ENCODE measurements at regions not wholly inside any gene's neighbourhood (a gene's known extent, or its start where the extent isn't known, plus 50 kb on each side); places are given as distances from the start of the nearest gene placed in this dataset.

DNA sequence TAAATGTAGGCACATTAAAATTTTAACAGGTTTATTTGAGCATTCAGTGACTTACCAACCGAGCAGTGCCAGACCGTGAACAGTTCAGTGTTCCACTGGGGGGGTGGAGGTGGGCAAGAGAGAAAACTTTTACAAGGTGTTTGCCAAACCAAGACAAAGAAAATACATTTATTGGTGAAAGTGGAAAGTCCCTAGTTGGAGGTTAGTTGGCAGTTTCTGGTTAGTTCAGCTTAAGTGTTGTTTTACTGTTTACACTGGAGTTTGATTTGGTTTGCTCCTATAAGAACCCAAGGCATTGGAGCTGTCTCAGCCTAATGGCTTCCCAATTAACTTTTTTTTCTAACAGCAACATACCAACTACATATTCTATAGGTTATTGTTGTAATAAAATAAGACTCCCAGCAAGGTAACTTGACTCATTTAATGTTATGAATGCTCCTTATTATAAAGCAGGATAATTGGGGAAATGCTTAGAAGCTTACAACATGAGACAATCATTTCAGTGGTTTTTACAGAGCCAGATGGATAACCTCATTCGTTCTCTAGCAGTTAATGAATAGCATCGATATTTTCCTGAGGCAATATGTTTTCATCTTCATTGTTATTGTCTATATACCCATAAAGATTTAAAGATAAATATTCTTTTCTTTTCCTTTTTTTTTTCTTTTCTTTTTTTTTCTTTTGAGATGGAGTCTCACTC is 115.8 kb downstream of the ETNK1 start:
- peaks cover 0 to 17% (median 3%) of the 10 kb centered on the region in 3 donors for H3K4me1 ChIP-seq
- 83 to 93% methylated on average over 4 of the region's 4 CpGs for WGBS, 2 donors (ENCODE audit: low coverage in 1 of 2)
- no peak for ATAC-seq
- H3K36me3 ChIP-seq, result no peaks in the 10 kb centered on the region
- no peaks in the 10 kb centered on the region for H3K9me3 ChIP-seq
- H3K27me3 ChIP-seq, result no peaks in the 10 kb centered on the region
- TF ChIP-seq POLR2A (IDR thresholded peaks at IDR 0.05), result no peak
- no peak for TF ChIP-seq POLR2AphosphoS5 (IDR thresholded peaks at IDR 0.05)
- TF ChIP-seq EP300 (IDR thresholded peaks at IDR 0.05), result no peak
- TF ChIP-seq, protein P1, sequence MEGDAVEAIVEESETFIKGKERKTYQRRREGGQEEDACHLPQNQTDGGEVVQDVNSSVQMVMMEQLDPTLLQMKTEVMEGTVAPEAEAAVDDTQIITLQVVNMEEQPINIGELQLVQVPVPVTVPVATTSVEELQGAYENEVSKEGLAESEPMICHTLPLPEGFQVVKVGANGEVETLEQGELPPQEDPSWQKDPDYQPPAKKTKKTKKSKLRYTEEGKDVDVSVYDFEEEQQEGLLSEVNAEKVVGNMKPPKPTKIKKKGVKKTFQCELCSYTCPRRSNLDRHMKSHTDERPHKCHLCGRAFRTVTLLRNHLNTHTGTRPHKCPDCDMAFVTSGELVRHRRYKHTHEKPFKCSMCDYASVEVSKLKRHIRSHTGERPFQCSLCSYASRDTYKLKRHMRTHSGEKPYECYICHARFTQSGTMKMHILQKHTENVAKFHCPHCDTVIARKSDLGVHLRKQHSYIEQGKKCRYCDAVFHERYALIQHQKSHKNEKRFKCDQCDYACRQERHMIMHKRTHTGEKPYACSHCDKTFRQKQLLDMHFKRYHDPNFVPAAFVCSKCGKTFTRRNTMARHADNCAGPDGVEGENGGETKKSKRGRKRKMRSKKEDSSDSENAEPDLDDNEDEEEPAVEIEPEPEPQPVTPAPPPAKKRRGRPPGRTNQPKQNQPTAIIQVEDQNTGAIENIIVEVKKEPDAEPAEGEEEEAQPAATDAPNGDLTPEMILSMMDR (IDR thresholded peaks at IDR 0.05), result no peak
- no peak overlapping the region for H3K4me3 ChIP-seq
- H3K27ac ChIP-seq, result no peak overlapping the region

DNA sequence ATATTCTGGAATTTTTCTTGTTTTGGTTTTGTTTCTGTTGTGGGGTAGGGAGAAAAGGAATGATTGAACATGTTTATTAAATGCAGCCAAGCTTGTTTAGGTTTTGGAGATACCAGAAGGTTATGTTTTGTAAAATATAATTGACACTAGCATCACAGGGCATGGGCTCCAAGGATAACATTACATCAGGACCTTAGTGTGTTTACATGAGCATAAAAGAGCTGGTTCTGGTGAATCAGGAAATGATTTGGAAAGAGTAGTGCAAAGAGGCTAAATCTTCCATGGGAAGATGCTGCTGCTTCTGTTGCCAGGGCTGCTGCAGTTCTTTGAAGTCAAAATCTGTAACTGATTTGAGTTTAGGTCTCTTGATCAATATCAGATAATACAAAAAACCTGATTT is 118.7 kb downstream of the ETNK1 start:
- Histone ChIP-seq H3K27me3 (no peaks in the 10 kb centered on the region), H3K9me3 (no peaks in the 10 kb centered on the region), H3K36me3 (peaks cover 0 to 12% of the 10 kb centered on the region in 2 donors), H3K4me3 (no peak overlapping the region), H3K27ac (no peak overlapping the region), H3K4me1 (peaks cover 0 to 17% (median 5%) of the 10 kb centered on the region in 3 donors)
- ATAC-seq, result no peak
- TF ChIP-seq POLR2A (IDR thresholded peaks at IDR 0.05), result no peak
- TF ChIP-seq EP300 (IDR thresholded peaks at IDR 0.05), result no peak
- TF ChIP-seq POLR2AphosphoS5 (IDR thresholded peaks at IDR 0.05), result no peak
- TF ChIP-seq, protein P1 (IDR thresholded peaks at IDR 0.05), result no peak

DNA sequence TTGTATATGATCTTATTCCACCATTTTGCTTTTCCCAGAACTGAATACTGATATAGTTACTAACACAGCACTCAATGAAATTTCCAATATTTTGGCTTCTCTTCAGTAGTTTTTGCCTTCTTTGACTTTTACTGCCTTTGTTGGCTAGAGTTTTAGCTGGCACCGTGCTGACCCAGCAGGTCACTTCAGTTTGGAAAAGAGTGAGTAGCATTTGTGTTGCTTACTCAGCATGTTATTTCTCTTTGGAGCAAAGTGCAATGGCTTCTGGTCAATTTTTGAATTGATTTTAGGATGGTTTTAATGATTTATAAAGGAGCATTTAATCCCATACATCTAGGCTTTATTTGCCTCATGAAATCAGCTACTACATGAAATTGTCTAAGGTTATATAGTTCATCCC is 119.2 kb downstream of the ETNK1 start:
- no peaks in the 10 kb centered on the region for H3K9me3 ChIP-seq
- H3K4me3 ChIP-seq, result no peak overlapping the region
- no peak for TF ChIP-seq POLR2AphosphoS5 (IDR thresholded peaks at IDR 0.05)
- WGBS, 2 donors (ENCODE audit: low coverage in 1 of 2), result 33 to 55% methylated on average over 1 of the region's 1 CpG
- H3K4me1 ChIP-seq, result peaks cover 0 to 17% (median 5%) of the 10 kb centered on the region in 3 donors
- H3K27me3 ChIP-seq, result no peaks in the 10 kb centered on the region
- H3K27ac ChIP-seq, result no peak overlapping the region
- H3K36me3 ChIP-seq, result peaks cover 0 to 14% of the 10 kb centered on the region in 2 donors
- no peak for ATAC-seq

DNA sequence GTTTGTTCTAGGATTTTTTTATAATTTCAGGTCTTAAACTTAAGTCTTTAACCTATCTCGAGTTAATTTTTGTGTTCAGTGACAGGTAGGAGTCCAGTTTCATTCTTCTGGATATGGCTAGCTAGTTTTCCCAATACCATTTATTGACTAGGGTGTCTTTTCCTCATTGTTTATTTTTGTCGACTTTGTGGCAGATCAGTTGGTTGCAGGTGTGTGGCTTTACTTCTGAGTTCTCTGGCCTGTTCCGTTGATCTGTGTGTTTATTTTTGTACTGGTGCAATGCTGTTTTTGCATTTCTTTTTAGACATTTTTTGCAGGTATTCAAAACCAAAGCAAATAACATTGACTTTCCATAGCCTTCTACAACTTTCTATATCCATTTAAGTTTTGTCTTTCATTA is 121.7 kb downstream of the ETNK1 start:
- no peak for TF ChIP-seq POLR2A (IDR thresholded peaks at IDR 0.05)
- TF ChIP-seq EP300 (IDR thresholded peaks at IDR 0.05), result no peak
- TF ChIP-seq POLR2AphosphoS5 (IDR thresholded peaks at IDR 0.05), result no peak
- TF ChIP-seq, protein P1 (IDR thresholded peaks at IDR 0.05), result no peak
- H3K4me3 ChIP-seq, result no peak overlapping the region
- ATAC-seq, result no peak
- H3K4me1 ChIP-seq, result peaks cover 0 to 17% (median 5%) of the 10 kb centered on the region in 3 donors
- no peaks in the 10 kb centered on the region for H3K9me3 ChIP-seq
- H3K36me3 ChIP-seq, result peaks cover 0 to 23% of the 10 kb centered on the region in 2 donors
- H3K27me3 ChIP-seq, result no peaks in the 10 kb centered on the region
- H3K27ac ChIP-seq, result no peak overlapping the region
- WGBS, 2 donors (ENCODE audit: low coverage in 1 of 2), result 72 to 73% methylated on average over 3 of the region's 3 CpGs

DNA sequence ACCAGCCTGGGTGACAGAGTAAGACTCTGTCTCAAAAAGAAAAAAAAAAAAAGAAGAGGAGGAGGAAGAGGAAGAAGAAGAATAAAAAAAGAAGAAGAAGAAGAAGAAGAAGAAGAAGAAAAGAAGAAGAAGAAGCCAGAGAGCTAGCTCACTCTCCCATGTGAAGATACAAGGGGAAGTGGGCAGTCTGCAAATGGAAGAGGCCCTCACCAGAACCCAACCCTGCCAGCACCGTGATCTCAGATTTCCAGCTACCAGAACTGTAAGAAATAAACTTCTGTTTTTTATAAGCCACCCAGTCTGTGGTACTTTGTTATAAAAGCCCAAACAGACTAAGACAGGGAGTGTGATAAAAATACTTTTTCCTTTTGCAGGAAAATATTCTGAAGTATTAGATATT is 130.7 kb downstream of the ETNK1 start:
- TF ChIP-seq POLR2AphosphoS5 (IDR thresholded peaks at IDR 0.05), result no peak
- no peak for TF ChIP-seq EP300 (IDR thresholded peaks at IDR 0.05)
- TF ChIP-seq, protein P1 (IDR thresholded peaks at IDR 0.05), result no peak
- TF ChIP-seq POLR2A (IDR thresholded peaks at IDR 0.05), result no peak
- no peak overlapping the region for H3K4me3 ChIP-seq
- H3K9me3 ChIP-seq, result peaks cover 0 to 3% (median 0%) of the 10 kb centered on the region in 3 donors
- H3K27ac ChIP-seq, result peak overlapping the region; percentile 41 to 92 (median 56)
- WGBS, 2 donors (ENCODE audit: low coverage in 1 of 2), result 50 to 67% methylated on average over 1 of the region's 1 CpG
- peaks cover 0 to 28% of the 10 kb centered on the region in 2 donors for H3K36me3 ChIP-seq
- peaks cover 0 to 16% (median 0%) of the 10 kb centered on the region in 3 donors for H3K4me1 ChIP-seq
- ATAC-seq, result no peak
- no peaks in the 10 kb centered on the region for H3K27me3 ChIP-seq
